D341Med (cell line): ENCODE measurements at regions not wholly inside any gene's neighbourhood (a gene's known extent, or its start where the extent isn't known, plus 50 kb on each side); places are given as distances from the start of the nearest gene placed in this dataset.
"Not testable (repeated sequence)": the region's sequence is repeated elsewhere in the genome, so short reads cannot be mapped to it uniquely, and the experiment has no call there.

Experiments used
- DNase-seq: peaks from one replicate; pipeline ENCODE4 v3.0.0; 2012; ENCODE audit warnings: low spot score

DNA sequence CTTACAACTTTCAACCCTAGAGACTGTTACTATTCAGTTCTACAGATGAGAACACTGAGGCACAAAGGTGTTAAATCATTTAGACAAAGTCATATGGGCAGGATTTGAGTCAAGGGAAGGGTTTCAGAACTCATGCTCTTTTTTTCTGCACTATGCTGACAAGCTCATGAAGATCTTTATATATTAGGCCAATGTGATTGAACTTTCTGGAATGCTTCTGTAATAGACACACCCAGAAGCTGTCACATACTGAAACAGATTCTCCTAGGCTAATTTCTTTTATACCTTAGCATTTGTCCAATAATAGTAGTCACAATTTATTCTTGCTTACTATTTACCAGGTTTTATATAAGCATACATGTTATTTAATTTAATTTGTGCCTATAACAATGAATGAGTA lies 164.0 kb downstream of the ALG10B start:
- DNase-seq: no peak

DNA sequence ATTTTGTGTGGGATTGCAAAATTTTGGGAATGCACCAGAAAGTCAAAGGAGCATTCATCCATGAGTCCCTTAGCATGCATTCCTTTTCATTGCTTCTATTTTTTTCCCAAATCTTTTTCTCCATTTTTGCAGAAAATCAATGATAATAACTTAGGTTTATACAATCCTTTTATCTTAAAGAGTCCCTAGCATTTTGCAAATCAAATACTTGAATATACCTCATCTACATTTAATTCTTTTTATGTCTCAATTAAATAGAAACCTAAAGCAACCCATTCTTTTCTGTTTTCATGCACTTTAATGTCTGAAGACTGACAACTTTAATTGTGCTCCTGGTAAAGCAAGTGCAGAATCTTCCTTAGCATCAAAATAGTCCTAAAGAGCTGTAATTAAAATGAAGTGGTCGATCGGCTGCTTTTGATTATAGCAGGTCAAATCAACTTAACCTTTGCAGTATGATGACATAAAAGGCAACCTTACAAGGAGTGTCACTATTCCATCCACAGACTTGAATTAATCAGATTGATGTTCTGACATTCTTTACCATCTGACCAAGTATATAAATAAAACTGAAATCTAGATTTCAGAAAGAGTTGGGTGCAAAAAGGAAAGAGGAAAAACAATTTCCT lies 168.4 kb downstream of the ALG10B start:
- DNase-seq: no peak

DNA sequence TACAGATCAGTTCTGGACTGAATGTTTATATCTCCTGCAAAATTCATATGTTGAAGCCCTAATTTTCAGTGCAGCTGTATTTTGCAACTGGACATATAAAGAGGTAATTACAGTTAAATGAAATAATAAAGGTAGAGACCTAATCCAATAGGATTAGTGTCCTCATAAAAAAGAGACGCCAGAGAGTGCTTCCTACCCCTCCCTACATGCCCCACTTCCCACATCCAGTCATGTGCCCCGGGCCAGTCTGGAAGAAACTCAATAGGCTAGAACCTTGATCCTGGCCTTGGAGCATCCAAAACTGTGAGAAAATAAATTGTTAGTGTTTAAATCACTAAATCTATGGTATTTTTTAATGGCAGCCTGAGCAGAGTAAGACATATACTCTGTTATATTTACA lies 172.3 kb downstream of the ALG10B start:
- DNase-seq: no peak

DNA sequence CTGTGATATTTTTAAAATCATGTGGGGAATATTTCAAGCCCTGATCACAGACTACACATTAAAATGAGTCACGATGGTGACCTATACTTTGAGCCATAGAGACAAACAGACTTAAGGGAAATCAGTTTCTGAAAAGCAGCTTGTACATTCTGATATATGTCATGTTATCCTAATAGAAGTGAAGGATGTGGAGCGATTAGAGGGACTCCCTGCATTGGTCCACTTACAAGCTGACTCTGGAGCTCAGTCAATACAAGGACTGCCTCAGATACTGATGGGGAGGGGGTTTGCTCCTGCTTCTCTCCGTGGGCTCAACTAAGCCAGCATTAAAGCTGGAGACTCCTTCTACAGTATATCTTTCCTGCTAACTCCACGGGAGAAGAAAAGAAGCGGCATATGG lies 173.5 kb downstream of the ALG10B start:
- DNase-seq: no peak

DNA sequence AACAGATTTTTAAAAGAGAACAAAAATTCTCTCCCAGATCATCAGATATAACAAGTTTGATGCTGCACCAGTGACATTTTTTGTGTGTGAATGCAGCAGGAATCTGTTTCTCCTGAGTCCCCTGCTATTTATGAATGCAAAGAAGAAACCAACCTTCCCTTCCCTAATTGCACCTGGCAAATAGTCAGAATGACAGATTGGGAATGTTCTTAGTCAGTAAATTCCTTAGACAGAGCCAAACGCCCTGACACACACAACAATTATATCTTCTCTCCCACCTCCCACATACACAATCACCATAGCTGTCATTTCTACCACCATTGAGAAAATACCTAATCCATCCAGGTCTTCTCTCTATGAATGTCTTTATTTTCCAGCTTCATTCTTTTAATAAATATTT lies 174.4 kb downstream of the ALG10B start:
- no peak for DNase-seq

DNA sequence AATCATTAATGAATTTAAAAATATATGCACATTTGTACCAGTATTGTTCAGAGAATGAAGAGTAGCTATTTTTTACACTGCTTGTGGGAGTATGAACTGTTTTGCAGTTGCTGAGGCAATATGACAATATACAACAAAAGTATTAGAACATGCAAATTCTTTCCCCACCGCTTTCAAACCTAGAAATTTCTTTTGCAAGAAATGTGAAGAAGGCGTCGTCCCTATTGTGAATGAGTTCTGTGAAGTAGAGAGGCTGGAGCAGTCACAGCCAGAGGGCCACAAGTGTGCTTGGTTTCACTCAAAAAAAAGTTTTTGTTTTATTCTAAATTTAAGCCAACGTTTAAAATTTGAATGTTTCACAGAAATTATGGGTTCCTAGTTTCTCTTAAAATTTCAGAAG lies 184.9 kb downstream of the ALG10B start:
- DNase-seq: no peak

DNA sequence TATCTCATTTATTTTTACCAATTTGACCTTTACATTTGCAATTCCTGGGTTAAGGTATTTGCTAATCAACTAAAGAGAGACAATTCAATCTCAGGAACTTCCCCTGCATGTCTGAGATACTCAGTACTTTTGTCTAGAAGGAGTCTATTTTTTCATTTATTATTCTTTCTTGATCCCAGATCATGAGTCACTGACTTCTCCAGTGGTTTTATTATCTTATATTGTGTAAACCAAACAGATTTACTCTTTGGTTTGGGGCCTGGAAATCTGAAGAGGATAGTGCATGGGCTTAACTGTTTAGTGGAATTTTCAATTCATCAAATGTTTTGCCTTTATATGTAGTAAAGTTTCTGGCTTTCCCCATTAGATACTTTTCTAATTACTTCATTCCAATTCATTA lies 185.4 kb downstream of the ALG10B start:
- no peak for DNase-seq

DNA sequence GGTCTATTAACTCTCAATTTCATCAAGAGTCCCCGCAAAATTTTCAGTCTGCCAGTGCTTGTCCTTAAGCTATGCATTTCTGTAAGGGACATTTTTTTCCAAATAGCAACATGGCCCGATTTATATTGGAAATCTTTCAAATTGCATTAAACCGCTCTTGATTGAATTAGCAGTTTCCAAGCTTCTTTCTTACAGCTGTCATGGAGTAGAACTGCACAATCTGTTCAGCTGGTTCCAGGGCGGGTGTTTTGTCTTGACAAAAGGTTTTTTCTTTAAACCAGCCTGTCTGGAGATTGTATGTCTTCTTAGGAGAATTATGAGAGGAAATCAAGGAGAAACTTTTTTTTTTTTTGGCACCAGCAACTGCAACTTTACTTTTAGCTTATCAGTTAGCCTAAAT lies 185.8 kb downstream of the ALG10B start:
- DNase-seq: no peak

DNA sequence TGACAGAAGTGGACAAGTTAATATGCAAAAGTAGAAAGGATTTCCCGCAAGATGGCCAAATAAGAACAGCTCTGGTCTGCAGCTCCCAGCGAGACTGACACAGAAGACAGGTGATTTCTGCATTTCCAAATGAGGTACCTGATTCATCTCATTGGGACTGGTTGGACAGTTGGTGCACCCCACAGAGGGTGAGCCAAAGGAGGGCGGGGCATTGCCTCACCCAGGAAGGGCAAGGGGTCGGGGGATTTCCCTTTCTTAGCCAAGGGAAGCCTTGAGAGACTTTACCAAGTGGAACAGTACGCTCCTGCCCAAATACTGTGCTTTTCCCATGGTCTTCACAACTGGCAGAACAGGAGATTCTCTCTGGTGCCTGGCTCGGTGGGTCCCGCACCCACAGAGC lies 191.3 kb downstream of the ALG10B start:
- no peak for DNase-seq

DNA sequence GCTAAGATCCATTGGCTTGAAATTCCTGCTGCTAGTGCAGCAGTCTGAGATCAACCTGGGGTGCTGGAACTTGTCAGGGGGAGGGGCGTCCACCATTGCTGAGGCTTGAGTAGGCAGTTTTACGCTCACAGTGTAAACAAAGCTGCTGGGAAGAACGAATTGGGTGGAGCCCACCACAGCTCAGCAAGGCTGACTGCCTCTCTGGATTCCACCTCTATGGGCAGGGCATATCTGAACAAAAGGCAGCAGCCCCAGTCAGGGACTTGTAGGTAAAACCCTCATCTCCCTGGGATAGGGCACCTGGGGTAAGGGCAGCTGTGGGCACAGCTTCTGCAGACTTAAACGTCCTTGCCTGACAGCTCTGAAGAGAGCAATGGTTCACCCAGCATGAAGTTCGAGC lies 191.7 kb downstream of the ALG10B start:
- DNase-seq: no peak

DNA sequence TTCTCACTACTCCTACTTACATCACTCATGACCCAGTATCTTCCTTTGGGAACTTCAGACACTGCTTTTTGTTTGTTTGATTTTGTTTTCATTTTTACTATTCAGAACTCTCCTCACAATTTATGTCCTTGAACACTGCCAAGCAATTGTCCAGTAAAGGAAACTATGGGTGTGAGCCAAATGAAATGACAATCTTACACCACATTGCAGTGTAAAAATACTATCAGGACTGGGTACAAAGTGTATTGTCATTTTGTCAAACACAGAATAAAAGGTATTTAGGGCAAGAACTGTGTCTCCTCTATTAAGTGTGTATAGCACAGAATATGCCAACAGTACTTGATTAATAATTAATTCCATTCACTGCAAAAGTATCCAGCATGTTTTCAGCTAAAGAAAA lies 199.3 kb downstream of the ALG10B start:
- no peak for DNase-seq

DNA sequence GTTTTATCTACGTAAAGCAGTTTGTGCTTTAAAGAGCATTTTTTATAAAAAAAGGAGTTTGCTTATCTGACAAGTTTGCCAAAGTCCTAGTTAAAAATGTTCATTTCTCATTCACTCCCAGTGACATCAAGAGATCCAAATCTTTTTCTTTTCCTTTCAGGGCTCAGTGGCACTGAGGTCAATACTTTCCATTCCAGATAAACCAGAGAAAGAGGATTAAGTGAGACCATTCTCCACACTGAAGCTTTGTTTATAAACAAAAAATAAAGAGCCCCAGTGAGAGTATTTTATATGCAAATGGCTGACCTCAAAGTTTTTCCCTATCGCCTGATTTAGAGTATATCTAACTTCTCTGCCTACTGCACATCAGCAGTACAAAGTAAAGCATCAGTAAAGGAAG lies 199.8 kb downstream of the ALG10B start:
- no peak for DNase-seq

DNA sequence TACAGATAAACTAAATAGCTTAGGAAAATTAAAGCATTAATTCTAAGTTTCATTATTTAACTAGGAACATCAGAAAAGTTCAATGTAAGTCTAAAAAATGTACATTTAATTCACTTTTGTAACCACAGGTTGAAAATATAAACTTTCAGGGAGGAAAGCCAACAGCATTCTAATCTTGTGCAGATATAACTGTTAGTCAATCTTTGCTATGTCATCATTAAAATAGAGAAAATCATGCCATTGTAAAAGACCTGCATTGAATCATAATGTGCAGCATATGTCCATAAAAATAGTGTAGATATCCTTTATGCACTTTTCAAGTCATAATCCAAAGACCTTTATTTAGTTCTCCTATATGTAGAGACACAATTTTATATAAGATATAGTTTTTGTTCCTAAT lies 207.3 kb downstream of the ALG10B start:
- no peak for DNase-seq

DNA sequence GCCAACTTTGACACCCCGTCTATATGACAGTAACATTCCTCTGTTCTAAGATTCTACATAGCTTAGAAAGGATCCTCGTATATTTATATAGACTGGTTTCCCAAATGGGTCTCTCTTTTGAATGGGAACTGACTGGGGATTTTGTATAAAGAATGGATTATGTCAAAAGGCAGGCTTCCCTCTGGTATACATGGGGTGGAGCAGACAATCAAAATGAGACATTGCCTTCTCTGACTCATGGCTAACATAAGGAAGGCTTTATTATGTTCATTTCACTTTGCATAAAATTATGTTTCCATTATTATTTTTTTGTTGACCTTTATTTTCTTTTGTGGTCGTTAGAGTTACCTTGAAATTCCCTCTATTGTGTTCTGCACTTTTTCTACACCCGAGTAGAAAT lies 211.1 kb downstream of the ALG10B start:
- DNase-seq: no peak

DNA sequence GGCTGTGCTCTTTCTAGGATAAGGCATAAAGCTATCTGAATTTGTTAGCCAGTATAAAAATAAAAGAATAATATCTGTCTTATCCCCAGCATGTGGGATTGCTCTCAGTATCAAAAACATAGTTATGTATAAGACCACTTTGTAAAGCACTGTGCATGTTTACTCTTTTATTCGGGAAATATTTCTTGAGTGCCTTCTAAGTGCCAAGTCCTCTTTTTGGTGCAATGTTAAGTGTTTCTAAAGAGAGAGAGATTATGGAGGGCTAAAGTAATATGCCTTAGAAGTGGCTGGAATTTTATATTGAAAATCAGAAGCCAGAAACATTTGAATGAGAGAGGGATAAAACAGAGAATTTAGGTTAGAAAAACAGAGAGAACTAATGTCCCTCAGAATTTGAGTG lies 212.0 kb downstream of the ALG10B start:
- no peak for DNase-seq

DNA sequence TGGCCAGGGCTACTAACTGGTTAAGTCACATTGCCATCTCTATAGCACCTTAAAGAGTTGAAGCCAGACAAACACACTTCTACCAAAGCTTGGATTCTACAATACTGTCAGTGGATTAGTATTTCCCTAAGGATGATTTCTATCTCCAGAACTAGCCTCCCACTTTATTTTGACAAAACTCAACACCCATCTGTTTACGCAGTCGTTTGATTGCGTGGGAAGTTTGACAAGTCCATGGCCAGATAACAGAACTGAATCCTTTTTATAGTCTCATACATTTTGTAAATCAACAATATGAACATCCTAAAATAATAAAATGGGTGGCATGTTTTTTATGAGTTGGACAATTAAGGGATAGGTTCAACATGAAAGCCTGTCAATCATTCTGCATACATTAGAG lies 212.7 kb downstream of the ALG10B start:
- DNase-seq: not testable (repeated sequence)

DNA sequence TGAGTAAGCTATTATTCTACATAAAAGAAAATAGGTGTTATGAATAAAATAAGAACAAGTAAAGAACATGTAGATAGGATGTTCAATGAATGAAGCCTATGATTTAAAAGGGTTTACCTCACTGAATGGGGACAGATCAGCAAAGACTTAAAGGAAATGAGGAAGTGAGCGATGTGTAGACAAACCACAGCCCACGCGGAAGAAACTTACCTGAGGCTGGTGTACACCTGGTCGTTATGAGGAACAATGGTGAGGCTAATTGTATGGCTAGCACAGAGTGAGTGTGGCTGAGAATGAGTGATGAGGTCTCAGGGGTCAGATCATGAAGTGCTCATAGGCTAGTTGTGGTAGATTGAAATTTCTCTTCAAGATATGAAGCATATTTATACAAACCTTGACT lies 221.7 kb downstream of the ALG10B start:
- DNase-seq: no peak

DNA sequence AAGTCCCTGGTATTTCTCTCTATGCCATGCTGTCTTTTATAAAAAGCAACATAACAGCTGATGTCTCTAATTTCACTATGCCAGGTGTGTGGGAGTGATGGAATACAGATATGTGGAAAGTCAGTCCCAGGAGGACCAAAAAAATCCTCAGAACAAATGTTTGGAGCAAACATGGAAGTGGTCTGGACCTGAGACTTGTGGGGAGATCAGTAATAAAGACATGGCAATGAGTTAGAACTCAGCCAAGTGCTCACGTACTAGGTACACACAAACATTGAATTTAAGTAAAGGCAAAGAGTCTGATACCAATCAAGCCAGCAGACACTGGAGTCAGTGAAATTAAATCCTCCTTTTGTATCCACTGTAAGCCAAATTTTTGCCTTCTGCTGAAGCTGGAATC lies 223.6 kb downstream of the ALG10B start:
- no peak for DNase-seq

DNA sequence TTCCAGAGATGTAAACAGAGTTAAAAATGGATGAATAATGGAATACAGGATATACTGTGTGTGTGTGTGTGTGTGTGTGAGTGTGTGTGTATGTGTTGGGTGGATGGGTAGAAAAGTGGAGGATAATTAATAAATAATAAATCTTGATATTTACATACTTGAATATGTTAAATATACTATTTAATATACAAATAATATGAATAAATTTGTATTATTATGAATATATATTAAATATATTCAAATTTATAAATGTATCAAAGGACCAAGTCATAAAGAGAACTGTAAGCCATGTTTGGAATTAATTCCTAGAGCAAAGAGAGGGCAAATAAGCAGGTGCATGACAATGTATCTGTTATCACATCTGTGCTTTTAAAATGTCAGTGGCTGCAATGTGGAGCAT lies 225.3 kb downstream of the ALG10B start:
- DNase-seq: no peak

DNA sequence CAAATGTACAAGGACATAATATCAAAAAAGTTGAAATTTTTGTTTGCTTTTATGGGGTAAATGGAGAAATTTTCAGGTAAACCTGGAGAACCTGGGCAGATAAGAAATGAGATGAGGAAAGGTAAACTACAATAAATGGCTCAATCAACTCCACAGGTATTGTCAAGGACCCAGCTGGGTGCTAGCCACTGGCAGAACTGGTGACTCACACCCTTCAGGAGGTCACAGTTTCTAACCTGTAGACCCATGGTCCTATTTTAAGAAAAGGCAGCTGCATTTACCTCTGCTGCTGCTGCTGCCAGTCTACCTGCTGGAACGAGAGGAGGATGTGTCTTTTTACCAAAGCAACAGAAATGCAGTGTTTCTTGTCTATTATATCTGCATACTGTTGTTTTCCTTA lies 226.6 kb downstream of the ALG10B start:
- peak; percentile 17 for DNase-seq

DNA sequence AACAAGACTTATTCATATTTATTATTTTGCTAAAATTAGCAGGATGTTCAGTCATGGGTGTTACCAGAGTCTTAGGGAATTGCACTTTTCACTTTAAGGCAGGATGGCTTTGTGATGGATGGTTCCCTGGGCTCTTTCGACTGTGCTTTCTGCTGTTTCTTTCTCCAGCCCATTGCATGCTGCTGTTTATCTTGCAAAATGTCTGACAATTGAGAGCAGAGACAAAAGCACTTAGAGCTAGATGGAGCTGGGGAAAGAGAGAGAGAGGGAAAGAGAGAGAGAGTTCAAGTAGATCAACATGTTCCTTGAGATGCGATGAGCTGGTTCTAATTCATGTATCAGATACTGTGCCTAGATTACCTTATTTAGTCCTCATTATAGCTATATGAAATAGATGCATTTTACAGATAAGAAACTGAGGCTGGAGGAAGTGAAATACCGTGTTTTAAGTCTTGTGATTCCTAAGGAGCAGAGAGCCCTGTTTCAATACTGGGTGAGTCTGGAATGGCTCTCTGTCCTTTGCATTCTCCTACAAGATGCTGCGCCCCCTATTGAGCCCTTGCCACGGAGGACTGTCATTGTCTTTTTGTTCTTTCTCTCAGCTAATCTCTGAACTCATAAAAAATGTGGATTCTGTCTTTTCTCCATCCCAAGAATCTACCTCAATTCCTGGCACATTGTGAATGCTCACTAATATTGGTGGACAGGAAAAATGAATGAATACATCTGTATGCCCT lies 227.9 kb downstream of the ALG10B start:
- DNase-seq: no peak

DNA sequence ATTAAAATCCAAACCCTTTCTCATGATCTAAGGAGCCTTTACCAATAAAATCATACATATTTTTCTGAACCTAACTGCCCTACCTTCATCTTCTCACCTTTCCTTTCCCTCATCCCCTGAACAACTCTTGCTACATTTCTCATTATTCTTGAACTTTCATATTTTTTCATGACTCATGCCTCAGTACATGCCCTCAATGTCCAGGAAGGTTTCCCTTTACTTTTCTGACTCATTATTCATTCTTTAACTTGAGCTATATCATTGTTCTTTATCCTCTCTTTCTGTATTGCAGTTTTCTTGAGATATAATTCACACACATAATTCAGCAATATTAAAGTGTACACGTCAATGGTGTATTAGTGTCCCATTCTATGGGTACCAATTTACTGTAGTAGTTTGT lies 231.0 kb downstream of the ALG10B start:
- no peak for DNase-seq

DNA sequence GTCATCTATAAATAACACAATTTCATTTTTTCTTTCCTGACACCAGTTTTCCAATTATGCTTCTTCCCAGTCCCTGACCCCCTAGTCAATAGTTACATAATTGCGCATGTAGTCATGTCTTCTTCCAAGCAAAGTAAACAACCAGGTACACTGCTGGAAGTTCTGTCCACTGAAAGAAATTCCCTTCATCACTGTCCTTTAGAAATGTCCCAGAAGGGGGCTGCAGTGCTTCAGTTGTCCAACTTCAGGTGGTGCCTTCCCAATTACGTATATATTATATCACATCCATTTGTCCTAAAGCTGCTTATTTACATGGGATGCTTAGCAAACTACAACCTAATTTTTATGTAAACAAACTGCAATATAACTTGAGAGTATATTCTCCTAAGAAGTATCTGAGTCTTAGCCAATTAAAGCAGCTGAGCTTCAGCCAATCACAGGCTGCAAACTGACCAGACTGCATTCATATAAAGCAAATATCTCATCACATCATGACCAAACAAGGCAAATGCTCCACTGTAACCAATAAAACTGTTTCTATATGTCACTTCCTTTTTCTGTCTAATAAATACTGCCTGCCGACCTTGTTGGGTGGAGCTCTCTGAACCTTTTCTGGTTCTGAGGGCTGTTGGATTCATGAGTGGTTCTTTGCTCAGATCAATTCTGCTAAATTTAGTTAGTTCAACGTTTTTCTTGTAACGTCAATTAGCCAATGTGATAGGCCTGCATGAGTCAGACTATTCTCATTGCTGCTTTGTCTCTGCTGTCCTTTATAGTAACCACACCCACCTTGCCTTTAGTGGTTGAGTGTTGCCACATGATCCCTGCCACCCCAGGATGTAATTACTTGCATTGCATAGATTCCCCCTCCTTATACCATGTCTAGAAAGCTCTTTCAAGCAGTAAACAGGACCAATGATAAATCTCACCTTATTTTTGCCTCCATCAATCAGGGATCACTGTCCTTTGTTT lies 239.3 kb downstream of the ALG10B start:
- DNase-seq: no peak
